ENCODE measurements at regions not wholly inside any gene's neighbourhood (a gene's known extent, or its start where the extent isn't known, plus 50 kb on each side); places are given as distances from the start of the nearest gene placed in this dataset.

DNA sequence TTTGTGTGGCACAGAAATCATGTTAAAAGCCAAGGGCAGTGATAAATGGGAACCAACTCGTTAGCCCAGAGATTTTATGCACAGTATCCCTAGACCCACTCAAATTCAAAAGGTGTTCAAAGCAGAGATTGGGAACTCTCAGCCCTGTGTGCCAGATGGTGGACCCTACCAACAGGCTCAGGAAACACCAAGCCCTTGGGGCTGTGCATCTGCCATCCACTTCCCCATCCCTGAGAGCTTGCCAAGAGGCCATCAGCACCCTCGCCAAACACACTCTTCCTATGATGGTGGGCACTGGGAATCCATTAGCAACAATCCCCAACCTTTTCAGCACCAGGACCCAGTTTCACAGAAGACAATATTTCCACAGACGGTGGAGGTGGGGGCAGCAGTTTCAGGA lies 194.2 kb upstream of the NFIA start:
- Mint-ChIP-seq H3K4me3 (no peak overlapping the region), H3K9me3 (no peaks in the 10 kb centered on the region), H3K36me3 (ENCODE audit: low read depth) (no peaks in the 10 kb centered on the region), H3K27ac (ENCODE audit: unreplicated experiment) (no peak overlapping the region), H3K27me3 (ENCODE audit: low read depth) (peaks cover 6% of the 10 kb centered on the region), H3K4me1 (peaks cover 30% of the 10 kb centered on the region)
- no peak for DNase-seq (ENCODE audit: low read depth, low spot score)
- TF ChIP-seq, protein P1, sequence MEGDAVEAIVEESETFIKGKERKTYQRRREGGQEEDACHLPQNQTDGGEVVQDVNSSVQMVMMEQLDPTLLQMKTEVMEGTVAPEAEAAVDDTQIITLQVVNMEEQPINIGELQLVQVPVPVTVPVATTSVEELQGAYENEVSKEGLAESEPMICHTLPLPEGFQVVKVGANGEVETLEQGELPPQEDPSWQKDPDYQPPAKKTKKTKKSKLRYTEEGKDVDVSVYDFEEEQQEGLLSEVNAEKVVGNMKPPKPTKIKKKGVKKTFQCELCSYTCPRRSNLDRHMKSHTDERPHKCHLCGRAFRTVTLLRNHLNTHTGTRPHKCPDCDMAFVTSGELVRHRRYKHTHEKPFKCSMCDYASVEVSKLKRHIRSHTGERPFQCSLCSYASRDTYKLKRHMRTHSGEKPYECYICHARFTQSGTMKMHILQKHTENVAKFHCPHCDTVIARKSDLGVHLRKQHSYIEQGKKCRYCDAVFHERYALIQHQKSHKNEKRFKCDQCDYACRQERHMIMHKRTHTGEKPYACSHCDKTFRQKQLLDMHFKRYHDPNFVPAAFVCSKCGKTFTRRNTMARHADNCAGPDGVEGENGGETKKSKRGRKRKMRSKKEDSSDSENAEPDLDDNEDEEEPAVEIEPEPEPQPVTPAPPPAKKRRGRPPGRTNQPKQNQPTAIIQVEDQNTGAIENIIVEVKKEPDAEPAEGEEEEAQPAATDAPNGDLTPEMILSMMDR (conservative IDR thresholded peaks at IDR 0.05): no peak

DNA sequence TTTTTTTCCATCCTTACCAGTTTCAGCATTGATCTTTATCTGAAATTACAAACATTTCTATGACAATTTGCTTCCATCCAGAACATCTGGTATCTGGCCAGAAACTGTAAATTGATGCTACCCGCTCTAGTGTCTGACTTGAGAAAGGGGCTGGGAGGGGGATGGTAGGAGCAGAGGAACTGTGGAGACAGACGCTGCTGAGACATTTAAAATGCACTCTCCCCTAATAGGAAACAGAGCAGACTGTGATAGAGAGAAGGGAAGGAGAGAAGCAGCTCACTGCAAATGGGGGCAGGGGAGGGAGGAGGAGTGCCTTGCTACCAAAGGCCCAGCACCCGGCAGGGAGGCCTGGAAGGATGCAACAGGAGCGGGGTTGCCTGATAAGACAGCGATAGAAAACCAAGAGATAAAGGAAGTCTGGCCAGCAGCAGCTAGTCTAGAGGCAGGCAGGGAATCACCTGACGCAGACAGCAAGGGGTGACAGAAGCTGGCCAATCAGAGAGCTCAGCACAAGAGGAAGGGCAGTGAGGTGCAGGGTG lies 195.5 kb upstream of the NFIA start:
- H3K27me3 Mint-ChIP-seq (ENCODE audit: low read depth): peaks cover 2% of the 10 kb centered on the region
- peaks cover 23% of the 10 kb centered on the region for H3K4me1 Mint-ChIP-seq
- H3K27ac Mint-ChIP-seq (ENCODE audit: unreplicated experiment): no peak overlapping the region
- no peaks in the 10 kb centered on the region for H3K9me3 Mint-ChIP-seq
- no peaks in the 10 kb centered on the region for H3K36me3 Mint-ChIP-seq (ENCODE audit: low read depth)
- no peak overlapping the region for H3K4me3 Mint-ChIP-seq
- TF ChIP-seq, protein P1 (conservative IDR thresholded peaks at IDR 0.05): no peak
- DNase-seq (ENCODE audit: low read depth, low spot score): no peak

- H3K4me1 Mint-ChIP-seq: peaks cover 15% of the 10 kb centered on the region
- H3K27ac Mint-ChIP-seq (ENCODE audit: unreplicated experiment): no peak overlapping the region
- no peaks in the 10 kb centered on the region for H3K36me3 Mint-ChIP-seq (ENCODE audit: low read depth)
- H3K27me3 Mint-ChIP-seq (ENCODE audit: low read depth): peaks cover 2% of the 10 kb centered on the region
- no peak for DNase-seq (ENCODE audit: low read depth, low spot score)
- H3K4me3 Mint-ChIP-seq: no peak overlapping the region
- no peaks in the 10 kb centered on the region for H3K9me3 Mint-ChIP-seq
- TF ChIP-seq, protein P1 (conservative IDR thresholded peaks at IDR 0.05): no peak
Measured at GRCh38 chr1:60886090-60886489, 196.3 kb upstream of the NFIA start.

- peaks cover 5% of the 10 kb centered on the region for H3K4me1 Mint-ChIP-seq
- no peaks in the 10 kb centered on the region for H3K27me3 Mint-ChIP-seq (ENCODE audit: low read depth)
- H3K9me3 Mint-ChIP-seq: no peaks in the 10 kb centered on the region
- no peak overlapping the region for H3K4me3 Mint-ChIP-seq
- TF ChIP-seq, protein P1 (conservative IDR thresholded peaks at IDR 0.05): no peak
- no peak for DNase-seq (ENCODE audit: low read depth, low spot score)
- no peaks in the 10 kb centered on the region for H3K36me3 Mint-ChIP-seq (ENCODE audit: low read depth)
- peak overlapping the region; percentile 31 for H3K27ac Mint-ChIP-seq (ENCODE audit: unreplicated experiment)
Measured at GRCh38 chr1:60880202-60880601, 202.2 kb upstream of the NFIA start.

- H3K4me3 Mint-ChIP-seq: no peak overlapping the region
- H3K27me3 Mint-ChIP-seq (ENCODE audit: low read depth): no peaks in the 10 kb centered on the region
- no peaks in the 10 kb centered on the region for H3K9me3 Mint-ChIP-seq
- H3K27ac Mint-ChIP-seq (ENCODE audit: unreplicated experiment): no peak overlapping the region
- H3K4me1 Mint-ChIP-seq: peaks cover 15% of the 10 kb centered on the region
- no peak for DNase-seq (ENCODE audit: low read depth, low spot score)
- TF ChIP-seq, protein P1 (conservative IDR thresholded peaks at IDR 0.05): no peak
- H3K36me3 Mint-ChIP-seq (ENCODE audit: low read depth): no peaks in the 10 kb centered on the region
Measured at GRCh38 chr1:60878323-60878722, 204.0 kb upstream of the NFIA start.
